ENCODE measurements at regions not wholly inside any gene's neighbourhood (a gene's known extent, or its start where the extent isn't known, plus 50 kb on each side); places are given as distances from the start of the nearest gene placed in this dataset.
"Not testable (repeated sequence)": the region's sequence is repeated elsewhere in the genome, so short reads cannot be mapped to it uniquely, and the experiment has no call there.

DNA sequence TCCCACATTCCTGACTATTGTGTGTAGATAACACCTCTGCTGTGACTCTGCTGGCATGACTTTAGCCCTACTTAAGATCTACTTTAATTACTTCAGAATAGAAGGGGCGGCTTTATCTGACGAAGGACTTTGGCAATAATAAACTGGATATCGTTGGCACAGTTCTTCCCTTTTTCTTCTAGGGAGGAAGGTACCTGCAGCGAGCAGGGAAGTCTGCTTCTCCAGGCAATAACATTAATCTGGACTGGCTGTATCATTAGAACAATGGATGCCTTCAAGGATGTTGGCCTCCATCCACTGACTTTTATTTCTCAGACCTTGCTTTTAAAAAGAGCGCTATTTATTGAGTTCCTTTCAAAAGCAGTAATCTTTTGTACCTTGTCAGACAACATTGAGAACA, 172.6 kb upstream of the THSD7A start:
- no peak for DNase-seq (ENCODE audit: low spot score)

DNA sequence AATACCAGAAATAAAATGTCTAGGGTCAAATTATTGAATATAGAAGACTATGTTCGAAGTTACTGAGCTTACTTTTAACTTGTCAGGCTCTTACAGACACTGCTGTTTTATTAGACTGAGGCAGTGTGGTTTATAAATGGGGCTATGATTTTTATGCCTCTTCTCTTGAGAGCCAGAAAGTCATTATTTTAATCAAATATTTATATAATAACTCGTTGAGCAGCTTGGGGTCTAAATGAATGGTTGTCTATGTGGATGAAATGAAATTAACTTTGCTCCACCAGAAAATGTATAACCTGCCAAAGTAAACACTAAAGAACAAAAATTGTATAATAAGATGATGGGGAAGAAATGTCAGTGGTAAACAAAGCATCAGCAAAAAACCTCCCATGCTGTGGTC, 175.6 kb upstream of the THSD7A start:
- DNase-seq (ENCODE audit: low spot score) = no peak

DNA sequence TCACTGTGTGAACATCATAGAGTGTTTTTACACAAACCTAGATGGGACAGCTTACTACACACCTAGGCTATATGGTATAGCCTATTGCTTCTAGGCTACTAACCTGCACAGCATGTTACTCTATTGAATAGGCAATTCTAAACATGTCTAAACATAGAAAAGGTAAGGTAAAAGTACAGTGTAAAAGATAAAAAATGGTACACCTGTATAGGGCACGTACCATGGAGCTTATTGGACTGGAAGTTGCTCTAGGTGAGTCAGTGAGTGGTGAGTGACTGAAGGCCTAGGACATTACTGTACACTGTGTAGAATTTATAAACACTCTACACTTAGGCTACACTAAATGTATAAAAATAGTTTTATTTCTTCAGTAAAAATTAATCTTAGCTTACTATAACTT, 182.0 kb upstream of the THSD7A start:
- DNase-seq (ENCODE audit: low spot score) = no peak

DNA sequence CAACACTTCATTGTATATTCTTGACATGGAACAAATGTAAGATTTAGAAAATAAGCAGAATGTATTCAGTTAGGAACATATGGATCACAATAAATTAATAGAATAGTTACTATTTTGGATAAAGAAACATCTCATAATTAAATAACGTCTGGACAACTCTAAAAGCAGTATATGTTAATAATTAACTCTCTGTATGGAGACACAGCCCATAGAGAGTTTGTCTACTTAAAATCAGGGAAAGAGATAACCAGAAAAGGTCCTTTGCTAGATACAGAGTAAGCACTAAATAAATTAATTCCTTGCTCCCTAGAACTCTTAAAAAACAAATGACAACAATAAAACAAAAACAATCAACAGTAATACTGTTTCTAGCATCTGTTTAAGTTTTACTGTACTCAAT, 184.4 kb upstream of the THSD7A start:
- no peak for DNase-seq (ENCODE audit: low spot score)

DNA sequence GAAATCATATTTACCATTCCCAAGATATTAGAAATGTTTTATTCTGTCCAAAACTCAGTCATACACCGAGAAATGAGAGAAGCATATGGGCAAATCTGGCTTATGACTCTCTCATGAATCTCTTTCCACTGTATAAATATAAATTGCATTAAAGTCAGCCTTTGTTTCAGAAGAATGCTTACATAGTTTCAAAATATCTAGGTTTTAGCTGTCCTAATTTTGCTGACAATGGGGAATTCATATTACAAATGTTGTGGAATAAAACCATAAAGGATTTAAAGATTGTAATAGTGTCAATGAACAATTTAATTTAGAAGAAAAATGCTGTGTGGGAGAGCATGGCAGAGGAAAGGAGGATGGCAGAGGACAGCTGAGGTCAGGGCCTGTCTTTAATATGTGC, 185.0 kb upstream of the THSD7A start:
- DNase-seq (ENCODE audit: low spot score) = no peak

DNA sequence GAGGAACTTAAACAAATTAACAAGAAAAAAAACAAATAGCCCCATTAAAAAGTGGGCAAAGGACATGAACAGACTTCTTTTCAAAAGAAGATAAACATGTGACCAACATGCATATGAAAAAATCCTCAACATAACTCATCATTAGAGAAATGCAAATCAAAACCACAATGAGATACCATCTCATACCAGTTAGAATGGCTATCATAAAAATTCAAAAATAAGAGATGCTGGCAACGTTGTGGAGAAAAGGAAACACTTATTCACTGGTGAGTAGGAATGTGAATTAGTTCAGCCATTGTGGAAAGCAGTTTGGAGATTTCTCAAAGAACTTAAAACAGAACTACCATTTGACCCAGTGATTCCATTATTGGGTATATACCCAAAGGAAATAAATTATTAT, 189.1 kb upstream of the TMEM106B start:
- not testable (repeated sequence) for DNase-seq (ENCODE audit: low spot score)

DNA sequence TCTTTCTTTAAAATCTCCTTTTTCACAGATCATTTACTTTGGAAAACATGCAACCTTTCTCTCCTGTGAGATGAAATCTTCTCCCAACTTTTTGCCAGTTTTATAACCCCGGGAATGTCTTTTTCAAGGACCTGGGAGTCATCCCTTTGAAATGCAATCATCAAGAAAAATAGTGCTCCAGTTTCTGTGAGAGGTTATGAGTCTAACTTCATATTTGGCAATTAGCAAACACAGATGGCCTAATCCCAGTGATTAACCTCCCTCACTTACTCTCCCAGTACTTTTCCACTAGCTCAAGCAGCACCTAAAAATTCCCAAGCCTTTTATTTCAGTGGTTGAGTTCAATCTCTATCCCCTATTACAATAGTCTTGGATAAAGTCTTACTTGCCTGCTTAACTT, 185.8 kb upstream of the TMEM106B start:
- DNase-seq (ENCODE audit: low spot score) = no peak

DNA sequence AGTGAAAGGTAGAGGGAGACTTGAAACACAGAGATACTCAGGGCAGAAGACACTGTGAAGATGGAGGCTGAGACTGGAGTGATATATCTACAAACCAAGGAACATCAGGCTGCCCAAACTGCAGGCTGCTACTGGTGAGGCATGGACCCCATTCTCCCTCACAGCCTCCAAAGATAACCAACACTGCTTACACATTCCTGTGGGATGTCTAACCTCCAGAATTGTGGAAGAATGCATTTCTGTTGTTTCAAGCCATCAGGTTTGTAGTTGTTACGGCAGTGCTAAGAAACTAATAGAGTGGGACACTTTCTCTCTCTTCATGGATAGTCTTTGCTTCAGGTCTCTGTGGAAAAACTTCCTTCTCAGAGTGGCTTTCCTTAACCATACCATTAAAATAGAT, 182.6 kb upstream of the TMEM106B start:
- DNase-seq (ENCODE audit: low spot score) = peak; percentile 37

DNA sequence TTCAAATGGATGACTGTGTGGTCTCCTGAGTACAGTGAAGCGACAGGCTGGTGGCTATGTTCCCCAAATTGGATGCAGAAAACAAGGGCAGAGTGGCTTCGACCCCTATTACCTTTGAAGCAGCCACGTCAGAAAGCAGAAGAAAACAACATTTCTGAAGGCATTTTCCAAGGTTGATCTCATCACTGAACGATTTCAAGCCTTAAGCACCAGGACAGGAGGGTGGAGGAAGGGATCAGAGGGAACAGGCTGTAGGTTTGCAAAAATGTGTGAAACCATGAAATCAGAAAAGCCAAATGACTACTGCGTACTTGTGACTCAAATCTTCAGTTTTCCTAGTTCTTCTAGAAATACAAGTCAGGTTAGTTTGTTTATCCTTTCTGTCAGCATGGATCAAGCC, 181.0 kb upstream of the TMEM106B start:
- peak; percentile 33 for DNase-seq (ENCODE audit: low spot score)

DNA sequence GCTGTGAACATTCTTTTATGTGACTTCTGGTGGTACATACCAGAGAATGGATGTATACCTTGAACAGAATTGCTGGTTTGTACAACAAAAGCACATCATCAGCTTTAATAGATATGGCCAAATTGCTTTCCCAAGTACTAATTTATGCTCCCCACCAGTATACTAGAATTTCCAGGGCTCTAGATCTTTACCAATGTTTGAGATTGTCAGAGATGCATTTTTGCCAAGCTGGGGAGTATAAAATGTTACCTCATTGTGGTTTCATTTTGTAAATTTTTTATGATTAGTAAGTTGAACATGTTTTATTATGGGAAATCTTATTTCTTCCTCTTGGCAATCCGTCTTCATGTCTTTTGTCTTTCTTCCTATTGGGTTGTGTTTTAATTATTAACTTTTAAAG, 179.9 kb upstream of the TMEM106B start:
- DNase-seq (ENCODE audit: low spot score) = no peak

DNA sequence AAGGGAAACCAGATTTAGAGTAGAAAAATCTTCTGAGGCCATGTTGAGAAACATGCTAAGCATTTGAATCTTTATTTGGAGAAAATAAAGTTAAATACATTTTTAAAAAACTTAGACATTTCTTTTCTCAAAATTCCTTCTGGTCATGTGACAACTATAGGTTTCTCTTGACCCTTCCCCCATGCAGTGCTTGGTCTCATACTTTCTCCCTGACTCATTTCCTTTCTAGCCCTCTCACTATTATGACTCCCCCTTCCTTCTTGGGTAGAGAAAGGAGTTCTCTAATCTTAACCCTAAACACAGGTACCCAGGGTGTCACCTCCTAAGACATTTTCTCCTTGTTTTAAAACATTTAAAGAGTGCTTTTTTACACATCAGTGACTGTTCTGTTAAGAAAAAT, 179.5 kb upstream of the TMEM106B start:
- DNase-seq (ENCODE audit: low spot score) = peak; percentile 89

DNA sequence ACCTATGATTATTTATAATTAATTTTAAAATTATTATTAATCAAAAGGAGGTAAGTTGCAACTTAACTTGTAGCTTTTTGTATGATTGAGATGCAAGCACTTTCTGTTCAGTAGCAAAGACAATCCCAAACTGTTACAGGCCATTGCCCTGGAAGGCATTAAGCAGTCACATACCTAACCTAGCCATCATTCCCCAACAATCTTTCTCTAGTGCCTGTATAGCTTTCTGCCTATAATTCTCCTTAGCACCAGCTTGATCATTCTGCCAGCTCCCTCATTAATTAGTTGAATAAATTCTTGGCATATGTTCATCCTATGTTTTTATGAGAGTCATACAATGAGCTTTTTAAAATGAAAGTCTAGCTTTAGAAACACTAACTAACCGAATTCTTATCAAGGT, 178.9 kb upstream of the TMEM106B start:
- peak; percentile 68 for DNase-seq (ENCODE audit: low spot score)

DNA sequence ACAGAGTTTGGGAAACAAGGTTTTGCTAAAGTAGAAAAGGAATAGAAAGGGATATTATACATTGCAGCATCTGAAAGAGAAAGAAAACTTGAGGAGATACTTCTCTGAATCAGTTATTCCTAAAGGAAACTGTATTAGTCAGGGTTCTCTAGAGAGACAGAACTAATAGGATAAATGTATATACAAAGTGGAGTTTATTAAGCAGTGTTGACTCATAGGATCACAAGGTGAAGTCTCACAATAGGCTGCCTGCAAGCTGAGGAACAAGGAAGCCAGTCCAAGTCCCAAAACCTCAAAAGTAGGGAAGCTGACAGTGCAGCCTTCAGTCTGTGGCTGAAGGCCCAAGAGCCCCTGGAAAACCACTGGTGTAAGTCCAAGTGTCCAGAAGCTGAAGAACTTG, 167.6 kb upstream of the TMEM106B start:
- peak; percentile 58 for DNase-seq (ENCODE audit: low spot score)

DNA sequence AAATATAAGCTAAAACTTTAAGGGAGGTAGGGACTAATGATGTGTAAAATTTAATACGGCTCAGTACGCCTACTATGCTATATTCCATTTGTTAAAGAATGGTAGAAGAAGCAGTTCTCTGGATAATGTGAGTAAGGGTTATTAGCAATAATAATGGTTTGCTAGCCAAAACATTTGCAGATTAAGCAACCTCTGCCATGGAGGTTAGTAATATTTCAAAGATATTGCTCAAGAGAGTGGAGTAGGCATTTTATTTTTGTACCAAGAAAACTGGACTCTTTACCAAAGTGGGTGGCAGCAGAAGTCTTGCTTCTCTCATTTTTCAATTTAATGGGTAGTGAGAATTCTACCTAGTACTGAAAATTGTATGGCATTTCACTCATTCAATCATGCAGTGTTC, 158.9 kb upstream of the TMEM106B start:
- no peak for DNase-seq (ENCODE audit: low spot score)

DNA sequence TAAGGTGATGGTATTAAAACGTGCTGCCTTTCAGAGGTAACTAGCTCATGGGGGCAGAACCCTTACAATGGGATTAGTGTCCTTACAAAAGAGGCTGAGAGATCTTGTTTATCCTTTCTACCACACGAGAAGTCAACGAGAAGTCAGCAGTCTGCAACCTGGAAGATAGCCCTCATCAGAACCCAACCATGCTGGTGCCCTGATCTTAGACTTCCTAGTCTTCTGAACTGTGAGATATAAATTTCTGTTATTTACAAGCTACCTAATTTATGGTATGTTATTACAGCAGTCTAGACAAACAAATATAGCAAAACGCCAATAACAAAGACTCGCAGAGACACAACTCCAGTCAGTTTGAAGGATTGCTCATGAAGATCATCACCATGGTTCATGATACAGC, 157.5 kb upstream of the TMEM106B start:
- no peak for DNase-seq (ENCODE audit: low spot score)

DNA sequence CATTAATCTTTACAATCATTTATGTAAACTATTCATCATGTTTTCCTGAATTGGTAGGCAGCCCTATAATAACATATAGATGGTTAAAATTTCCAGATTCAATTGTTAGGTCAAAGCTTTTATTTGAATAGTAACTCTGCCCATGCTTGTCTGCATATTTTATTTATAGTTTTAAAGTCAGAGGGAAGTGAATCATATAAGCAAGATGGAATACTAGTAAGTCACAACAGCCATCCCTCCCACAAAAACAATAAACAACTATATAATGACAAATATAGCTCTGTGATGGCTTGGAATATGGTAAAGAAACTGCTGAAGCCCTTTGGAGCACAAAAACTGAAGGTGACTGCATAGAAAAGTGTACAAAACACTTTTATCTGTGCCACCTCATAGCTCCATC, 156.3 kb upstream of the TMEM106B start:
- DNase-seq (ENCODE audit: low spot score) = no peak

DNA sequence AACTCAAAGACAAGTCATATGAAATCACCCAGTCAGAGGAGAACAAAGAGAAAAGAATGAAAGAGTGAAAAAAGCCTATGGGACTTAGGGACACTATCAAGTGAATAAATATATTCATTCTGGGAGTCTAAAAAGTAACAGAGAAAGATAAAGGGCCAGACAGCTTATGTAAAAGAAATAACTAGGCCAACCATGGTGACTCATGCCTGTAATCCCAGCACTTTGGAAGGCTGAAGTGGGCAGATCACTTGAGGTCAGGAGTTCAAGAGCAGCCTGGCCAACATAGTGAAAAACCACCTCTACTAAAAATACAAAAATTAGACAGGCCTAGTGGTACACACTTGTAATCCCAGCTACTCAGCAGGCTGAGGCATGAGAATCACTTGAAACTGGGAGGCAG, 154.7 kb upstream of the TMEM106B start:
- no peak for DNase-seq (ENCODE audit: low spot score)

DNA sequence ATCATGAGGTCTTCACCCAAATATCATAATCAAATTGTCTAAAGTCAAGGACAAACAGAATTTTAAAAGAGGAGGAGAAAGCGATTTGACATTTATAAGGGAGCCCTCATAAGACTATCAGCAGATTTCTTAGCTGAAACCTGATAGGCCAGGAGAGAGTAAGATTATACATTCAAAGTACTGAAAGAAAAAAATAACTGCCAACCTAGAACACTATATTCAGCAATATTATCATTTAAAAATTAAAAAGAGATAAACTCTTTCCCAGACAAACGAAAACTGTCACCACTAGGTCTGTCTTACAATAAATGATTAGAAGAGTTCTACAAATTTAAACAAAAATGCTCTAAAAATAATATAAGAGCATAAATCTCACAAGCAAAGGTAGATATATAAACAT, 154.1 kb upstream of the TMEM106B start:
- DNase-seq (ENCODE audit: low spot score) = no peak

DNA sequence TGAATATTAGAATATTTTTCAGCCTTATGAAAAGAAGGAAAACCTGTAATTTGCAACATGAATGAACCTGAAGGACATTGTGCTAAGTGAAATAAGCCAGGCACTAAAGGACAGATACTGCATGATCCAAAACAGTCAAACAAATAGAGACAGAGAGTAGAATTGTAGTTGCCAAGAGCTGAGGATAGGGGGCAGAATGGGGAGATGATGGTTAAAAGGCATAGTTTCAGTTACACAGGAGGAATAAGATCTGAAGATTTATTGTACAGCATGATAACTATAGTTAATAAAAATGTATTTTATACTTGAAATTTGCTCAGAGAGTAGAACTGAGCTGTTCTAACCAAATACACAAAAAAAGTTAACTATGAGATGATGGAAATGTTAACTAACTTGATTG, 149.0 kb upstream of the TMEM106B start:
- DNase-seq (ENCODE audit: low spot score) = no peak

DNA sequence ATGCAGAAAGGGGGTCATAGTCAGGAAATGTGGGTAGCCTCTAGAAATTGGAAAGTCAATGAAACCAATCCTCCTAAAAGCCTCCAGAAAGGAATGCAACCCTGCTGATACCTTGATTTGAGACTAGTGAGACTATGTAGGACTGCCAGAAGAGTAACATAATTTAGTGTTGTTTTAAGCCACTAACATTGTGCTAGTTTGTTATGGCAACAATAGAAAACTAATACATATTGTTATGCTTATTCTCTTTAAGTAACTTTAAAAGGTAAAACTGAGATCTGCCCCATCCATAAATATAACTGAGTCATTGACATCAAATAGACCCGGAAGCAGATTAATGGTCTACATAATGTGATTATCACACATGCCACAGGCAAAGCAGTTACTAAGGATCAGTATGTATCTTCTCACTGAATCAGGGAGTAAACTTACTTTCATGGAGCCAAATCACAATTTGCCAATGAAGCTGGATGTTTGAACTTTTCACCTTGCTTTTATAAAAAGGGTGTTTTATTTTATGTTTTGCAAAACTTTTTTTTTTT, 146.4 kb upstream of the TMEM106B start:
- DNase-seq (ENCODE audit: low spot score) = no peak

DNA sequence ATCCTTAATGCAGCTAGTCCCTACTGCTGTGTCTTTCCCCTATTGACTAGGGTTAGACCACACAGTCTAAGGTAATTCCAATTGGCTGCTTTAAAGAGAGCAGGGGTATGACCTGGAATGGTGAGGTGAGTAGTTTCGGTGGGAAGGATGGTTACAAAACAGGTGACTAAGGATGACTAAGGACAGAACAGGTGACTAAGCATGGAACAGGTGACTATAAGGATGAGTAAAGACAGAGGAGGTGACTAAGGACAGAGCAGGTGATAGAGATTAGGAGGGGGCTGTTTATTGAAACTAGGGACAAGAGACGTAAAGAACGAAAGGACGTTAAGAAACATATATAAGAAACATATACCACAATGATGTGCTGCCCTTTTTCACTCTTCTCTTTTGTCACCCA, 145.1 kb upstream of the TMEM106B start:
- DNase-seq (ENCODE audit: low spot score) = peak; percentile 91

DNA sequence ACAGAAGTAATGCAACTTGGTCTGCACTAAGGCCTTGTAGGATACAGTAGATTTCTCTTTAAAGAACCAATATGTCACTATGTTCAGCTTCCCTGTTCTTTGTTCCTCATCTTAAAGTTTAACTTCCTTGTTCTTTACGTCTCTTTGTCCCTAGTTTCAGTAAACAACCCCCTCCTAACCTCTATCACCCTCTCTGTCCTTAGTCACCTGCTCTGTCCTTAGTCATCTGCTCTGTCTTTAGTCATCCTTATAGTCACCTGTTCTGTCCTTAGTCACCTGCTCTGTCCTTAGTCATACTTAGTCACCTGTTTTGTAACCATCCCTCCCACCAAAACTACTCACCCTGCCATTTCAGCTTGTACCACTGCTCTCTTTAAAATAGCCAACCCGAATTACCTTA, 144.6 kb upstream of the TMEM106B start:
- peak; percentile 95 for DNase-seq (ENCODE audit: low spot score)

DNA sequence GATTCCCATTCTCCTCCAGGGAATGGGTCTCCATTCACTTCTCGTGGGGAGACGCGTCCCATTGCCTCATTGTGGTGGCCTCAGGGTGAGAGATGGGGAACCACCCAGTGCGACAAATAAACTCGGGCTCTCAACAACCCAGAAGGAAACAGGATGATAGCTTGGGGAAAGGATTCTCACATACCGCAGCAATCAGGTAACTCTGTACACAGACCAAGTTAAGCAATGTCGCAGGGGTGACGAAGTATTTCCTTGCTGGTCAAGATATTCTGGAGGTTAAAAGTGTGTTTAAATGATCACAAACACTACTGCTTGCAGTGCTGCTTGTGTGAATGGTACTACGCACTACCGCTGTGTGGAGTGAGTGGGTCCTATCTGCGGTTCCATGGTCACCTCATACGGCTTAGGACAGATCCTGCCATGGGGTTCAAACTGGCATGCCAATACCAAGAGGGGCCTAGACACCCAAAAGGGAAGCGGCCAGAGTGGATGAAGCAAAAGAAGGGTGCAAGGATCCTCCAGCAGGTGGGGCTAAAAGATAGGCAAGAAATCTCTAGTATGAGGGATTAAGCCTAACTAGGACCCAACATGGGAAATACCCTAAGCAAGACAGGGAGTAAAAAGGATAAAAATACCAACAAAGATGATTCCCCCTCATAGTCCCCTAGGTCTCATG, 143.8 kb upstream of the TMEM106B start:
- DNase-seq (ENCODE audit: low spot score) = peak; percentile 68

DNA sequence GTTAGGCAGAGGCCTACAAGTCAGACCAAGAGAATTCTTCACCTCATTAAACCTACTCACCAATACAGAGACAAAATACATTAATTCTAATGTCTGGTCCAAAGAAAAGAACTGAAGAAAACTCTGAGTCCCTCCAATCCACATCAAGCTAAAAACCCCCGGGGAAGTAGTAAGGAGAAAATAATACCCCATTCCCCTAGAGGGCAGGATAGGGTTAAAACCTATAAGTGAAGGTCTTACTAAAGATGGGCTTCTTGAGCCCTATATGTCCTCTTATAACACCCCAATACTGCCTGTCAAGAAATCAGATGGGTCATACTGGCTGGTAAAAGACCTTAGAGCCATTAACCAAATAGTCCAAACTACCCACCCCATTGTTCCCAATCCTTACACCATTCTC, 141.3 kb upstream of the TMEM106B start:
- DNase-seq (ENCODE audit: low spot score) = no peak

DNA sequence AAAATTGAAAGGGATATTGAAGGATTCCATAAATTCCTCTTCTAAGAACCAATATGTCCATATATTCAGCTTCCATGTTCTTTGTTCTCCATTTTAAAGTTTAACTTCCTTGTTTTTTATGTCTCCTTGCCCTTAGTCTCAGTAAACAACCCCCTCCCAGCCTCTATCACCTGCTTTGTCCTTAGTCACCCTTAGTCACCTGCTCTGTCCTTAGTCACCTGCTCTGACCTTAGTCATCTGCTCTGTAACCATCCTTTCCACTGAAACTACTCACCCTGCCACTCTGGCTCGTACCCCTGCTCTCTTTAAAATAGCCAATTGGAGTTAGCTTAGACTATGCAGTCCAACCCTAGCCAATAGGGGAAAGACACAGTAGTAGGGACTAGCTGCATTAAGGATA, 136.2 kb upstream of the TMEM106B start:
- peak; percentile 76 for DNase-seq (ENCODE audit: low spot score)

Data from kidney tubule cell (primary cell).